ENCODE measurements at regions not wholly inside any gene's neighbourhood (a gene's known extent, or its start where the extent isn't known, plus 50 kb on each side); places are given as distances from the start of the nearest gene placed in this dataset.
A peak's percentile ranks its signal among the peaks of the same experiment; 100 is the strongest.

DNA sequence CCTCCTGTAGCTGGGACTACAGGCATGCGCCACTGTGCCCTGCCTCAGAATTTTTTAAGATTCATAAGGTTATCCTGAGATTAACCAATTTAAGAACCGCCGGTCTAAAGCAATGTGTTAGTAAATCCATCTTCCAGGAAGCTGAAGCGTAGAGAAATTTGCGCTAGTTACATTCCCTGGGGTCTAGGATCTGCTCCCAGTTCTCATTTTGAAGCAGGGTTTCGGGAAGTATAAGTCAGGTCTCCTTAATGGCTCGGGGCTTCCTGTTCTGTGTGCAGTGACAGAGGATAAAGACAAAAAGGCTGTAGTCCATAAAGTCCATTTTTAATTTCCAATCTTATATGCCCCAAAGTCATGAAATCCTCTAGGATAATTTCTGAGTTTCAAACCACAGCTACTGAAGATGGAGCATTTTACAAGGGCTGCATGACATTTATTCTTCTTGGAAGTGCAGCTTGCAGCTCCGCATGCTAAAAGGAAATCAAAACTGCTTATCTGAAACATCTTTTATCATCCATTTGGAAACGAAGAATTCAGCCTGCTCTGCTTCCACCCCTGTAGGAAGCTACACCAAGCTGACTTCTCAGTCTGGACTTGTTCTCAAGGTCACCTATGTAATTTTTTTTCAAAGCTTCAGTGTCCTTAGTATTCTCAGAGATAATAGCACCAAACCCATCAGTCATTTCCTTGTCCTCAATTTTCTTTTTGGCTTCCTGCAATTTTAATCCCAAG lies 326.1 kb downstream of the PRL start:
- no peak for DNase-seq

DNA sequence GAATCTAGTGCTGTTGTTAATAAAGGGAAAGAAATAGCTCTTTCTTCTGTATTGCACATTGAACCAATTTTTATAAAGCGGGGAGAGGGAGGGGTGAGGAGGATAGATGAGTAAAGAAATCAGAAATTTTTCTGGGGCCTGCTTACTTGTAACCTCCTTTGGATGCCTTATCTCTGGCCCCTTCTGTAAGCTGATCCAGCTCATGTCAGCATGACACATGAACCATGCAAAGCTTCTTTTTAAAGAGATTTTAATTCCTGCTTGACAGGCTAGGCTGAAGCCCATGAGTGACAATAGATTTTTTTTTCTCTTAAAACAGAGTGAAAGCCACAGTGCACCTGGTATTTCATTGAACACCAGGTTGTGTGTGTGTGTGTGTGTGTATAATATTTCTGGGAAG lies 325.3 kb downstream of the PRL start:
- DNase-seq = no peak

DNA sequence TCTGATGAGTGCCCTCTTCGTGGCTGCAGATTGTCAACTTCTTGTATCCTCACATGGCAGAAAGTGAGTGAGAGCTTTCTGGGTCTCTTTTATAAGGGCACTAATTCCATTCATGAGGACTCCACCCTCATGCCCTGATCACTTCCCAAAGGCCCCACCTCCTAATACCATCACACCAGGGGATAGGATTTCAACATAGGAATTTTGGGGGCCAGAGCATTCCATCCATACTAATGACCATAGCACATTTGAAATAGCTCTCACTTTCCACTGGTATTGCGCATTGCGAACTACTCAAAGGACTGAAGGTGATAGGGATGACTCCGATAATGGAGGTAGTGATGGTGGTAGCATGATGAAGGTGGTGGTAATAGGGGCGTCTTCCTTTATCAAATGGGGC lies 324.3 kb downstream of the PRL start:
- no peak for DNase-seq

DNA sequence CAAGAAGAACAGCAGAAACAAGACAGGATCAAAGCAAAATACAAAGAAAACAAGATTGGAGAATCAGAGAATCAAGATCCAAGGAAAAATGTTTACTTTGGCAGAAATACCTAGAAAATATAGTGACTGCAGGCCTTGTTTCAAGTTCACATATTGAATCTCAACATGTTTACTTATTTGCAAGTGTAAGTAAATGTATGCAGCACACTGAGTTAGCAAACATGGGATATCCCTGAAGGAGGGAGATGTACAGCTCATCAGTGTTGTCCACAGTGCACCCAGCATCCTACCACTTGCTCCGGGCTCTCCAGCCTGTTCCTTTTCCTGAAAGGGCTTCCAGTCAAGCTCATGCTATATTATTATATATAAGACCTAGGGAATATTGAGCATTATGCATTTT lies 319.5 kb downstream of the PRL start:
- no peak for DNase-seq

GRCh38 chr6:21981235-21981833 lies 315.5 kb downstream of the PRL start:
- no peak for DNase-seq

DNA sequence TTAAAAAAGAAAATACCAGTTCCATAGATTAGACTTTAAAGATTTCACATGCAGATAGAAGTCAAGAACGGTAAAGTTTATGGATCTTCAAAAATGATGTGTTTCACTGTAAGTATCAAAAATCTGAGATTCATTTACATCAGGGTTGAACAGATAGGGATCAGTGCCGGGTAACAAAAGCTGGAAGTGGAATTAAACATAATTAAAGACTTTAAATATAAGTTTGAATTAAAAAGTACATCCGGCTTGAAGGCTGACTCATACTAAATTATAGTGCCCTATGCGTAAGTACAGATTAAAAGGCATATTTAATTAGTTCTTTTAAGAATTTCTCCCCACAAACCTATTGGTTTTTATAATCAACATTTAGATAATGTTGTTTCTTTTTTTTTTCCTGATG lies 312.7 kb downstream of the PRL start:
- DNase-seq = no peak

DNA sequence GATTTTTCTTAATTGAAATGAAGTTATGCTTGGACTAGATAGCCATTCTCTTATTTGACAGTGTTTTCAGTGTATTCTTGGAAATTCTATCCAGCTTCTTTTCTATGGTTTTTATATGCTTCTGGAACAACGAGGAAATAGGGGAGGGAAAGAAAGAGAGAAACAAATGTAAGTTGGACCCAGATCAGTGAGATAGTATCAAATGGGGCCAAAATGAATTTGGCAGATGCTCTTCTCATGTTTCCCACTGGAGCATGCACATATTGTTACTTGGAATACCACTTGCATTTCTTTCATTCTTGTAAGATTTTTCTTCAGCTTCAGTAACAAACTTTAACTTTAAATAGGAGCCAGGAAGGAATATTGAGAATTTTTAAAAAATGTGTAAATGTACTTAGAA lies 312.3 kb downstream of the PRL start:
- no peak for DNase-seq

GRCh38 chr6:21985904-21986303 lies 310.9 kb downstream of the PRL start:
- DNase-seq = no peak

GRCh38 chr6:21986703-21987102 lies 310.1 kb downstream of the PRL start:
- DNase-seq = no peak

GRCh38 chr6:21987501-21987957 lies 309.3 kb downstream of the PRL start:
- DNase-seq = peak; percentile 29

DNA sequence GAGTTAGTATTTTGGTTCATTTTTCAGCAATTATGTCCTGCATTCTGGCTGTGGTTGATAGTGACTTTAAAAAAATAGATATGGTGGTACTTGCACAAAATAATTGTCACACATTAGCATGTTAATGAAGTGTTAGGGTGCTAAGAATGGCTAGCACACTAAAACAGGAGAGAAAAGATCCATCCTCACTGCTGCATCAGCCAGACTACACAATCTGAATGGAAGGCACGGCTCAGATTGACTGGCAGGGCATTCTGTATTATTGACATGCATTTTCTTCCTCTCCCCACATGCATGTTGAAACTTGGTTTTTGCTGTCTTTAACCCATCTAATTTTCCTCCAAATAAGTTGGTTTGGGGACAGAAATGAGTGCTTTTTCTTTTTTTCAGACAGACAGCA lies 306.3 kb downstream of the PRL start:
- DNase-seq = no peak

GRCh38 chr6:21992178-21992967 lies 304.5 kb downstream of the PRL start:
- DNase-seq = no peak

DNA sequence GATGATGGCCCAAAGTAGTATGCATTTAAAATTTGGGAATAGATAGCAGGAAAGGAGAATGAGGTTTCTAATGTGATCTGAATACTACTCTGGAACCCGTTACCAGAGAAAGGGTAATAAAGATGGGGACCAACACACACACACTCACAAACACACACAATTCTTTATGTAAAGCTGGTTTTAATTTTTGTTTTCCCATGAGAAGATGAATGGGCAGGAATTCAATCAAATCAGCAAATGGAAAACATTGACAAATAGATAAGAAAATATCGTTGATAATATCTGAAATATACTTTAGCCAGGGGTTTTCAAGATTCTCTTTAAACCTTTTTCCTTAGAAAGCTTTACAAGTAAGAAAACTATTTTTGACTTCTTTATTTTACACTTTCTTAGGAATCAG lies 303.0 kb downstream of the PRL start:
- DNase-seq = no peak

- no peak for DNase-seq
Observed at GRCh38 chr6:21994821-21995220, 302.0 kb downstream of the PRL start.

DNA sequence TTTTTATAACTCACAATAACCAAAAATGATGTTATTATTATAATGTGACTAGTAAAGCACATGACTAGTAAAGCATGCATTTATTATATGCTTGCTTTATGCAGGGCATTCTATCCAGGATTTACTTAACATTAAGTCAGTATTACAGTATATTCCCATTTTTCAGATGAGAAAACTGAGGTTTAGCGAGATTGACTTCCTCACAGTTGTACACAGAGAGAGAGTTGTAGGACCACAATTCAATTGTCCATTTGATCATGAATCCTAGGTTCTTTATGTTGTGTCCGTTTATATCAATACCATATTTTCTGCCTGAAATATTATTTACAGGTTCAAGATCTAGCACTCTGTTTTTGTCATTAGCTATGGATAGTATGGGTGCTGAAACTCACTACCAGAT lies 301.5 kb downstream of the PRL start:
- DNase-seq = no peak

GRCh38 chr6:21996425-21997118 lies 300.3 kb downstream of the PRL start:
- no peak for DNase-seq

GRCh38 chr6:21997119-21998037 lies 299.5 kb downstream of the PRL start:
- DNase-seq = no peak

- DNase-seq = no peak
Observed at GRCh38 chr6:21998582-21998981, 298.3 kb downstream of the PRL start.

DNA sequence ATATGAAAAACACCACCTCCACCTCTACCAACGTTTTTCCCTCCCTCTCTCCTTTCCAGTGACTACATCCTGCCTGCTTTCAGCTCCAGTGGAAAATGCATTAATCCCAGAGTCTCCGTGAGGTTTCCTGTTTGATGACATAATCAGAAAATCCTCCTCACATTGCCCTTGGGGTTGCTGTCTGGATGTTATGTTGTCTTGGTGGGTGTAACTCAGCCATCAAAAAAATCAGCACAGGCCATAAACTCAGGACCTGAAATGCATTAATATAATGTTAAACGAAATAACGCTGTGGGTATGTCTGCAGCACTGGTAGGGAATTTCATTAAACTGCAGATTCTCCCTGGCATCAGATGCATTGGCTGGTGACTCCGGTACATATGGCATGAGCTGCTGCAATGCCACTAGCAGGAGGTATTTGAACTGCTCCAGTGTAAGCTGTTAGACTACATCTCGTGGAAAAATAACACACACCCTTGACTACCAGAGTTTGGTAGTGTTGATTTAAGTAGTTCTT lies 297.8 kb downstream of the PRL start:
- no peak for DNase-seq

GRCh38 chr6:21999741-22000140 lies 297.1 kb downstream of the PRL start:
- DNase-seq = no peak

DNA sequence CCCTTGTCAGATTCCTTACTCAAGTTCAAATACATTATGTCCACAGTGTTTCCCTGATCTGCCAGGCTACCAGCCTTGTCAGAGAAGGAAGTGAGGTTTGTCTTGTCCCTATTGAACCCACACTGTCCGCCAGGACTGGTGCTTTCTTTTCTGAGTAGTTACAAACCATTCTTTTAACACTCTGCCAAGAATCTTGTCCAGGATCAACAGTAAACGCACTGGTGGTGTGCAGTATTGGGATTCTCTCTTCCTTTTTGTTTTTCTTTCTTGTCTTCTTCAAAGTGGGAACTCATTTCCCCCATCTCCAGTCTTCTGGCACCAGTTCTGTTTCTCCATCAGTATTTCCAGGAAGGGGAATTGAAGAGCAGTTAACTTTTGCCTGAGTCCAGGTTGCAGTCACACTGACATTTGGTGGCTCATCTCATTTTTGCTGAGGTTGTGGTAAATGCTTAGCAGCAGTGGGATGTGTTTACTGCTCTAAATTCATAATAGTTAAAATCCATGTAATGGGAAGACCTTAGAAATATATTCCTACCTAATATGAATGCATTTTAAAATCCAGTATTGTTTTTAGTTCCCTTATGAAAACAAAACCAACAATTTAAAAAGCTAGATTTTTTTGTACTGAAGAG lies 295.3 kb downstream of the PRL start:
- no peak for DNase-seq

- no peak for DNase-seq
Observed at GRCh38 chr6:22003287-22003686, 293.5 kb downstream of the PRL start.
